Ovary (tissue), 3 donors: ENCODE measurements at regions not wholly inside any gene's neighbourhood (a gene's known extent, or its start where the extent isn't known, plus 50 kb on each side); places are given as distances from the start of the nearest gene placed in this dataset.

ENCODE experiments used
- CTCF ChIP-seq, 3 donors: fragments of 450-650 bp in 2 of 3; fragments of 200-600 bp in 1 of 3; IDR thresholded peaks; one replicate each; pipeline versions ENCODE4 v1.5.1 to v1.8.0; 2016 to 2022; ENCODE audit warnings: antibody characterized with exemption in 3 of 3, mild to moderate bottlenecking in 1 of 3
- EP300 ChIP-seq: sonication (generic); formaldehyde crosslinking; IDR thresholded peaks from one replicate; pipeline ENCODE4 v1.6.1; 2017; ENCODE audit warnings: antibody characterized with exemption
- POLR2A ChIP-seq: fragments of 450-650 bp; IDR thresholded peaks from one replicate; pipeline ENCODE4 v1.6.1; 2017; ENCODE audit warnings: antibody characterized with exemption, mild to moderate bottlenecking, moderate library complexity
- donor health status: DM: no; HTN: no; CAD: no.

GRCh38 chr18:72325307-72325706, 218.8 kb downstream of the CBLN2 start:
- TF ChIP-seq CTCF (IDR thresholded peaks at IDR 0.05), result no peak
- no peak for TF ChIP-seq EP300
- TF ChIP-seq POLR2A, result no peak
